ENCODE measurements at regions not wholly inside any gene's neighbourhood (a gene's known extent, or its start where the extent isn't known, plus 50 kb on each side); places are given as distances from the start of the nearest gene placed in this dataset.

DNA sequence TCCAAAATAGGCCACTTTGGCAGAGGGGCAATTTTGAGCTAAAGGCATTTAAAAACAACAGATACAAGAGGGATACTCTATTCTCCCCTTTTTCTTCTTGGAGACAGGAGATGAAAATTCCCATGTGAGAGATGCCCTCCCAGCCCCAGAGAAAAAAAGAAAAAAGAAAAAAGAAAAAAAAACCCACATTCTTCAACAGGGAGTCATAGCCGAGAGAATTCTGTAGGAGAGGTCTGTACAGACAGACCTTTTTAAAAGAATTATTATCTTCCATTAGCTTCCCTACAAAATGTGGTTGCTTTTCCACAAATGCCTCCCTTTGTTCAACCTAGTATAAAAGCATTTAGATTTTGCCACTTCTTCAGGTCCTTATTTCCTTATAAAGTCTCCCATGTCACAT, 89.9 kb downstream of the SPCS3 start:
- Histone ChIP-seq H2AFZ (ENCODE audit: low read length) (no peak overlapping the region), H3K27ac (ENCODE audit: extremely low read length, insufficient read depth, low read length) (no peak overlapping the region), H3K4me3 (replicated peaks in 1 of 3; ENCODE audit: insufficient read depth in 1 of 3, low read depth in 2 of 3, low read length in 3 of 3) (no peak overlapping the region), H3K27me3 (ENCODE audit: control insufficient read depth in 1 of 2, insufficient read depth in 2 of 2, low read length in 2 of 2) (no peaks in the 10 kb centered on the region), H3K79me2 (ENCODE audit: insufficient read depth, low read length) (no peaks in the 10 kb centered on the region), H3K4me1 (ENCODE audit: insufficient read depth, low read length) (no peaks in the 10 kb centered on the region), H3K9me3 (ENCODE audit: low read length) (no peaks in the 10 kb centered on the region), H3K36me3 (replicated peaks in 1 of 2; ENCODE audit: control insufficient read depth in 1 of 2, insufficient read depth in 2 of 2, low read length in 2 of 2) (no peaks in the 10 kb centered on the region), H4K20me1 (ENCODE audit: insufficient read depth, low read length) (no peaks in the 10 kb centered on the region), H3K4me2 (ENCODE audit: low read depth, low read length) (no peak overlapping the region), H3K9ac (ENCODE audit: insufficient read depth, low read depth, low read length) (no peak overlapping the region)
- in situ Hi-C loops (cut with HindIII; ENCODE audit: extremely low pct_ligation_motif_present, low pct_unique_long_range_greater_than_20kb), result no loop called here
- no TSS peak for BruUV-seq (replicated peaks)
- FAIRE-seq (no peak), DNase-seq (ENCODE audit: low spot score) (no peak), ATAC-seq (no peak)
- 0% methylated on average over 1 of the region's 1 CpG for WGBS (ENCODE audit: low lambda C conversion rate)
- TF ChIP-seq ZNF616 (CRISPR knock-in tag; IDR thresholded peaks at IDR 0.05; ENCODE audit: low read depth) (no peak), PAF1 (CRISPR knock-in tag; IDR thresholded peaks at IDR 0.05) (no peak)
- ChIA-PET POLR2A (no interaction called here), CTCF (ENCODE audit: low intra/inter-chr PET ratio, low total read pairs) (no interaction called here)
- intact Hi-C loops (cut with micrococcal nuclease; ENCODE audit: unreplicated experiment), result no loop called here

DNA sequence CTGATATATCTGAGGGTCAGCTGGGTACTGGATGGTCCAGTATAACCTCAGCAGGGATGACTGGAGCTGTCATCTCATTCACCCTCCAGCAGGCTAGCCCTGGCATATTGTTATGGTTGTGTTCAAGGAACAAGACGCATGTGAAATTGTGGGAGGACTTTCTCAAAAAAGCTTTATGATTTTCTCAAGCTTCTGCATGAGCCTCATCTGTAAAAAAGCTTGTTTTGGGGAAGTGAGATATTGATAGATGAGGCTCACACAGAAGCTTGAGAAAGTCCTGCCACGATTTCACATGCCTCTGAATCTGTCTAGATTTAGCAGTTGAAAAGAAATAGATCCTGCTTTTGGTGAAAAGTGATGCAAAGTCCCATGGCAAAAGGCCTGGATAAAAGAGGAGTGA, 93.4 kb downstream of the SPCS3 start:
- in situ Hi-C loops (cut with HindIII; ENCODE audit: extremely low pct_ligation_motif_present, low pct_unique_long_range_greater_than_20kb), result no loop called here
- no peaks in the 10 kb centered on the region for H3K9me3 ChIP-seq (ENCODE audit: low read length)
- no peak overlapping the region for H3K27ac ChIP-seq (ENCODE audit: extremely low read length, insufficient read depth, low read length)
- no peak overlapping the region for H3K9ac ChIP-seq (ENCODE audit: insufficient read depth, low read depth, low read length)
- no TSS peak for BruUV-seq (replicated peaks)
- FAIRE-seq (no peak), DNase-seq (ENCODE audit: low spot score) (no peak), ATAC-seq (no peak)
- no peaks in the 10 kb centered on the region for H3K4me1 ChIP-seq (ENCODE audit: insufficient read depth, low read length)
- POLR2A ChIA-PET, result no interaction called here
- no peaks in the 10 kb centered on the region for H3K36me3 ChIP-seq (replicated peaks in 1 of 2; ENCODE audit: control insufficient read depth in 1 of 2, insufficient read depth in 2 of 2, low read length in 2 of 2)
- WGBS (ENCODE audit: low lambda C conversion rate), result 0% methylated on average over 2 of the region's 2 CpGs
- intact Hi-C loops (cut with micrococcal nuclease; ENCODE audit: unreplicated experiment), result no loop called here
- no peaks in the 10 kb centered on the region for H4K20me1 ChIP-seq (ENCODE audit: insufficient read depth, low read length)
- no peaks in the 10 kb centered on the region for H3K79me2 ChIP-seq (ENCODE audit: insufficient read depth, low read length)
- no peak overlapping the region for H3K4me2 ChIP-seq (ENCODE audit: low read depth, low read length)
- H2AFZ ChIP-seq (ENCODE audit: low read length), result no peak overlapping the region
- CTCF ChIA-PET (ENCODE audit: low intra/inter-chr PET ratio, low total read pairs), result no interaction called here
- no peak overlapping the region for H3K4me3 ChIP-seq (replicated peaks in 1 of 3; ENCODE audit: insufficient read depth in 1 of 3, low read depth in 2 of 3, low read length in 3 of 3)
- TF ChIP-seq KLF12 (CRISPR knock-in tag; IDR thresholded peaks at IDR 0.05; ENCODE audit: borderline replicate concordance) (no peak), ZMYM4 (CRISPR knock-in tag; IDR thresholded peaks at IDR 0.05) (no peak), MAF1 (CRISPR knock-in tag; IDR thresholded peaks at IDR 0.05; ENCODE audit: borderline replicate concordance) (no peak), ZFYVE20 (CRISPR knock-in tag; IDR thresholded peaks at IDR 0.05; ENCODE audit: borderline replicate concordance, low read depth) (no peak), ZNF773 (CRISPR knock-in tag; IDR thresholded peaks at IDR 0.05; ENCODE audit: borderline replicate concordance) (no peak), JUNB (CRISPR knock-in tag; IDR thresholded peaks at IDR 0.05; ENCODE audit: borderline replicate concordance) (no peak), PLRG1 (conservative IDR thresholded peaks at IDR 0.05) (no peak)
- TF ChIP-seq, protein P1, sequence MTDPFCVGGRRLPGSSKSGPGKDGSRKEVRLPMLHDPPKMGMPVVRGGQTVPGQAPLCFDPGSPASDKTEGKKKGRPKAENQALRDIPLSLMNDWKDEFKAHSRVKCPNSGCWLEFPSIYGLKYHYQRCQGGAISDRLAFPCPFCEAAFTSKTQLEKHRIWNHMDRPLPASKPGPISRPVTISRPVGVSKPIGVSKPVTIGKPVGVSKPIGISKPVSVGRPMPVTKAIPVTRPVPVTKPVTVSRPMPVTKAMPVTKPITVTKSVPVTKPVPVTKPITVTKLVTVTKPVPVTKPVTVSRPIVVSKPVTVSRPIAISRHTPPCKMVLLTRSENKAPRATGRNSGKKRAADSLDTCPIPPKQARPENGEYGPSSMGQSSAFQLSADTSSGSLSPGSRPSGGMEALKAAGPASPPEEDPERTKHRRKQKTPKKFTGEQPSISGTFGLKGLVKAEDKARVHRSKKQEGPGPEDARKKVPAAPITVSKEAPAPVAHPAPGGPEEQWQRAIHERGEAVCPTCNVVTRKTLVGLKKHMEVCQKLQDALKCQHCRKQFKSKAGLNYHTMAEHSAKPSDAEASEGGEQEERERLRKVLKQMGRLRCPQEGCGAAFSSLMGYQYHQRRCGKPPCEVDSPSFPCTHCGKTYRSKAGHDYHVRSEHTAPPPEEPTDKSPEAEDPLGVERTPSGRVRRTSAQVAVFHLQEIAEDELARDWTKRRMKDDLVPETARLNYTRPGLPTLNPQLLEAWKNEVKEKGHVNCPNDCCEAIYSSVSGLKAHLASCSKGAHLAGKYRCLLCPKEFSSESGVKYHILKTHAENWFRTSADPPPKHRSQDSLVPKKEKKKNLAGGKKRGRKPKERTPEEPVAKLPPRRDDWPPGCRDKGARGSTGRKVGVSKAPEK (CRISPR knock-in tag; IDR thresholded peaks at IDR 0.05; ENCODE audit: borderline replicate concordance), result no peak
- H3K27me3 ChIP-seq (ENCODE audit: control insufficient read depth in 1 of 2, insufficient read depth in 2 of 2, low read length in 2 of 2), result no peaks in the 10 kb centered on the region
